ENCODE measurements at regions not wholly inside any gene's neighbourhood (a gene's known extent, or its start where the extent isn't known, plus 50 kb on each side); places are given as distances from the start of the nearest gene placed in this dataset.

DNA sequence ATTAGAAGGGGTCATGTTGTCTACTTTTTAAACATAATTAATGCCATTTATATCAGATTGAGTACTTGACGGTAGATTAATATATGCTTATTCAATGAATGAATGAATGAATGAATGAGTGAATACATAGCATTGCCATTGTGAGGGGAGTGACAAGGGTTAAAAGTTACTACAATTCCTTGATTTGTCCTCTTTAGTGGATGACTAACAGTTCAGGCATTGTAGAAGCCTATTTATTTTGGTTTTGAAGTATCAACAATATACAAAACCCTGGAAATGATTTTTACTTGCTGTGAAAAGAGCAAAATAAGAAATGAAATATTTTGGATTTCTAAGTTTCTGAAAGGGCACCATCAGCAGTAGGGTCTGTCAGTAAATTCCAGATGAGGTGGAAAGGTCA is 122.7 kb downstream of the CYSLTR2 start:
- H3K4me3 ChIP-seq (ENCODE audit: low read length) = no peak overlapping the region
- no peak for DNase-seq (ENCODE audit: low read depth)
- TF ChIP-seq, protein P1, sequence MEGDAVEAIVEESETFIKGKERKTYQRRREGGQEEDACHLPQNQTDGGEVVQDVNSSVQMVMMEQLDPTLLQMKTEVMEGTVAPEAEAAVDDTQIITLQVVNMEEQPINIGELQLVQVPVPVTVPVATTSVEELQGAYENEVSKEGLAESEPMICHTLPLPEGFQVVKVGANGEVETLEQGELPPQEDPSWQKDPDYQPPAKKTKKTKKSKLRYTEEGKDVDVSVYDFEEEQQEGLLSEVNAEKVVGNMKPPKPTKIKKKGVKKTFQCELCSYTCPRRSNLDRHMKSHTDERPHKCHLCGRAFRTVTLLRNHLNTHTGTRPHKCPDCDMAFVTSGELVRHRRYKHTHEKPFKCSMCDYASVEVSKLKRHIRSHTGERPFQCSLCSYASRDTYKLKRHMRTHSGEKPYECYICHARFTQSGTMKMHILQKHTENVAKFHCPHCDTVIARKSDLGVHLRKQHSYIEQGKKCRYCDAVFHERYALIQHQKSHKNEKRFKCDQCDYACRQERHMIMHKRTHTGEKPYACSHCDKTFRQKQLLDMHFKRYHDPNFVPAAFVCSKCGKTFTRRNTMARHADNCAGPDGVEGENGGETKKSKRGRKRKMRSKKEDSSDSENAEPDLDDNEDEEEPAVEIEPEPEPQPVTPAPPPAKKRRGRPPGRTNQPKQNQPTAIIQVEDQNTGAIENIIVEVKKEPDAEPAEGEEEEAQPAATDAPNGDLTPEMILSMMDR (conservative IDR thresholded peaks at IDR 0.05; ENCODE audit: low read depth, low read length) = no peak

DNA sequence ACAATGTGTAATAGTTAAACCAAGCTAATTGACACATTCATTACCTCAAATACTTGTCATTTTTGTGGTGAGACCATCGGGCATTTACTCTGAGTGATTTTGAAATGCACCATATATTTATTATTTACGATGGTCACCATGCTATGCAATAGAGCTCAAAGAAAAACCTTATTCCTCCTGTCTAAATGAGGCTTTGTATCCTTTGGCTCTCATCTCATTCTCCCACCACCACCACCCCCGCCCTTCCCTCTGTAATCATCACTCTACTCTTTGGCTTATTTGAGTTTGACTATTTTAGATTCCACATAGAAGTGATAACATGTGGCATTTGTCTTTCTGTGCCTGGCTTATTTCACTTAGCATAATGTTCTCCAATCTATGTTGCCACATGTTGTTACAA is 124.9 kb downstream of the CYSLTR2 start:
- TF ChIP-seq, protein P1 (conservative IDR thresholded peaks at IDR 0.05; ENCODE audit: low read depth, low read length) = no peak
- no peak for DNase-seq (ENCODE audit: low read depth)
- no peak overlapping the region for H3K4me3 ChIP-seq (ENCODE audit: low read length)

DNA sequence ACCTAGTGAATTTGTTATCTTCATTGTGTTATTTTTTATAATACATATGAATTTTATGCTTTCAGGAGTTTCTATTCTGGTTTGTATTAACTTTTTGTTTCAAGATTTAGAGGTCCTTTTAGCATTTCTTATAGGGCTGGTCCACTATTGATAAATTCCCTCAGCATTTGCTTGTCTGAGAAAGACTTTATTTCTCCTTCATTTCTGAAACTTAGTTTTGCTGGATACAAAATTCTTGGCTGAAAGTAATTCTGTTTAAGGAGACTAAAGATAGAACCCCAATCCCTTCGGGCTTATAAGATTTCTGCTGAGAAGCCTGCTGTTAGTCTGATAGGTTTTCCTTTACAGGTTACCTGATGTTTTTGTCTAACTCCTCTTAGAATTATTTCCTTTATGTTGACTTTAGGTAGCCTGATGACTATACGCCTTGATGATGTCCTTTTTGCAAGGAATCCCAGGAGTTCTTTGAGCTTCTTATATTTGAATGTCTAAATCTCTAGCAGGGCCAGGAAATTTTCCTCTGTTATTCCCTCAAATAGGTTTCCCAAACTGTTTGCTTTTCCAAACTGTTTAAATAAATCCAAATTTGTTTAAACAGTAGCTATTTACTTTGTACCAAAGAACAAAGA is 127.1 kb downstream of the CYSLTR2 start:
- no peak overlapping the region for H3K4me3 ChIP-seq (ENCODE audit: low read length)
- DNase-seq (ENCODE audit: low read depth) = no peak
- TF ChIP-seq, protein P1 (conservative IDR thresholded peaks at IDR 0.05; ENCODE audit: low read depth, low read length) = no peak

DNA sequence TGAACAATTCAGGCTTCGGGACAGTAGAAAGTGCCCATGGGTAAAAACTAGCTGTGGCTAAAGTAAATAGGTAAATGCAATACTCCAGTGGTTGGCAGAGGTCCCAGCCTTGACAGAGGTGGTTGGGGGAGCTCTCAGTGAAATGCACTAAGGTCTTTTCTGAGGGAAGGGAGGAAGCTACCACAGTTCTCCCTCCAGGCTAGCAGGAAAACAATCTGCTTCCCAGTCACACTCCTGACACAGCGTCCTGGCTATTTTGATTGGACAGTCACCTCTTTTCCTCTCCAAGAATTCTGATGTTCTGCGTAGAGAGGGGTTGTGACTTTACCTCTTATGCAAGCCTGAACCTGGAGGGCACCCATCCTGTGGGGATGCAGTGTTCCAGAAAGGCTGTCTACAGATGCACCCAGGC is 128.7 kb downstream of the CYSLTR2 start:
- H3K4me3 ChIP-seq (ENCODE audit: low read length) = no peak overlapping the region
- TF ChIP-seq, protein P1 (conservative IDR thresholded peaks at IDR 0.05; ENCODE audit: low read depth, low read length) = no peak
- no peak for DNase-seq (ENCODE audit: low read depth)

DNA sequence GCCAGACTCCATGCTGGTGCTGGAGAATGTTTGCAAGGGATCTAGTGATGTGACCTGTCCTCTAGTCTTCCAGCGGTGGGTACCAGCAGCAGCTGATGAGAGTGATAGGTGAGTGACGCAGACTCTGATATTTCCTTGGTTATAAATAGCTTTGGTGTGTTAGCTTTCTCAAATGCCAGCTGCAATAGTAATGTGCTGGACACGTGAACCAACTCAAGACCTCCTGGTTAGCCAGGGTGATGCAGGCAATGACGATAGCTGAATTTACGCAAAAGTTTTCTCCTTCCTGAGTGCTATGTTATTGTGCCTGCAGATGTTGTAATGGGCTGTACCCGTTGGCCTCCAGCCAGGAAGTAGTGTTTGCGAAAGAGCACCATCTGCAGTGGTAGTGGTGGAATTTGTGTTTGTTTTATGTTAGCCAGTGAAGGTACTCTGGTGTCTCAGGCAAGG is 129.5 kb downstream of the CYSLTR2 start:
- H3K4me3 ChIP-seq (ENCODE audit: low read length) = no peak overlapping the region
- TF ChIP-seq, protein P1 (conservative IDR thresholded peaks at IDR 0.05; ENCODE audit: low read depth, low read length) = no peak
- no peak for DNase-seq (ENCODE audit: low read depth)

DNA sequence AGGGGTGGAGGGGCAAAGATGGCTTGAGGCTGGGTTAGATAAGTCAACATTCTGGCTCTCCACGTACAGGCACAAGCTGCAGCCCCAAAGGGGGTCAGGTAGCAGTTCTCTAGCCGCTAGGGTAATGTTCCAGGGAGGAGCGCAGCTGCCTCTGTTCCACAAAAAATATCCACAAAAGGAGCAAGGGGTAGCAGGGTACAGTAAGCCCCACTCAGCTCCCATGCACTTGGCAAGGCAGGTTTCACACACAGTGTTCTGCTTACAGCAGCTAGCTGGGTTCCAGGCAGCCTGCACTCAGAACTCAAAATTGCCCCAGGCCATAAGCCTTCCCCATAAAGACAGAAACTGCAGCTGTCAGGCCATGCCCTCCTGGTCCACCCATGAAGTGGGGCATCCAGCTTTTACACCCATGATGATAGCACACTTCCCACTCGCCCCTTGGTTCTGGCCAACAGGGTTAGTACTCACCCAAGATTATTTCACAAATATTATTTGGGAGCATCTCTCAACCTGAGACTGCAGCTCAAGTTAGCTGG is 130.0 kb downstream of the CYSLTR2 start:
- DNase-seq (ENCODE audit: low read depth) = no peak
- no peak overlapping the region for H3K4me3 ChIP-seq (ENCODE audit: low read length)

More for the DNA sequence above, 130.0 kb downstream of the CYSLTR2 start:
- TF ChIP-seq, protein P1 (conservative IDR thresholded peaks at IDR 0.05; ENCODE audit: low read depth, low read length) = no peak

Measured in retinal pigment epithelial cell (primary cell).